Hematopoietic multipotent progenitor cell treated with erythropoietin and hydrocortisone succinate and interleukin-3 and kit ligand, for 4 days (in vitro differentiated cells): ENCODE measurements at regions not wholly inside any gene's neighbourhood (a gene's known extent, or its start where the extent isn't known, plus 50 kb on each side); places are given as distances from the start of the nearest gene placed in this dataset.
A peak's percentile ranks its signal among the peaks of the same experiment; 100 is the strongest.

Experiments used
- DNase-seq: peaks from one replicate; pipeline ENCODE4 v3.0.0-alpha.2; 2015

GRCh38 chr16:6250511-6250910, 1082.1 kb upstream of the RBFOX1 start:
- DNase-seq = no peak

DNA sequence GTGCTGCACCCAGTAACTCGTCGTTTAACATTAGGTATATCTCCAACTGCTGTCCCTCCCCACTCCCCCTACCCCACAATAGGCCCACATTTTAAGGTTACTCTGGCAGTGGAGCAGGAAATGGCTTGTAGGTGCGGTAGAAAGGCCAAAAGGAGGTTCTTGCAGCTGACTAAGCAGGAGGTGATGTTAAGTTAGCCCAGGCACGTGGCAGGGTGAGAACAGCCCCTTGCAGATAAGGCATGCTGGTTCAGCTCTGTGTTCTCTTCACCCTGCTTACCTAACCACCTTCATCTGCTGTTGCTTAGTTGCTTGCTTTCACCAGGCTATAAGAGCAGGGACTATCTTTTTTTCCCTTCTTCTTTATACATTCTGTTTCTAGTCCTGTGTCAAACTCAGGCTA, 1082.8 kb upstream of the RBFOX1 start:
- DNase-seq = no peak

- DNase-seq = no peak
Measured at GRCh38 chr16:6248199-6248598, 1084.4 kb upstream of the RBFOX1 start.

DNA sequence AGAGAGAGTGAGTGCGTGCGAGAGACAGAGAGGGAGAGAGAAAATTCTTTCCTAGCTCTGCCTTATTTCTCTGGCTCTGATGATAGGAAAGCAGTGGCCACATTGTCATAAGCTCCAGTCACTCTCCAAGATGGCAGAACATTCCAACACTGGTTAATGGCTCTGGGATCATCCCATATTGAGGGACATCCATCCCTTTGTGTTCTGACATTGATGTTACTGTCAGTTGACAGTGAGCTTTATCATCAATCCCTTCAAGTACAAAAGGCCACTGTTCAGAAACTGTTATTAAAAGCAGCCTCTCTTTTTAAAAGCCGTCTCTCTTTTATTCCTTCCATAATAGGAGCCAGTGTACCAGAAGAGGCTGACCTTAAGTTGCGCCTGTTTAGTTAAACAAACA, 1084.9 kb upstream of the RBFOX1 start:
- no peak for DNase-seq

GRCh38 chr16:6247150-6247549, 1085.5 kb upstream of the RBFOX1 start:
- DNase-seq = no peak

GRCh38 chr16:6246266-6246665, 1086.4 kb upstream of the RBFOX1 start:
- DNase-seq = no peak

- no peak for DNase-seq
Measured at GRCh38 chr16:6232056-6232455, 1100.6 kb upstream of the RBFOX1 start.

GRCh38 chr16:6231398-6231797, 1101.2 kb upstream of the RBFOX1 start:
- DNase-seq = no peak

DNA sequence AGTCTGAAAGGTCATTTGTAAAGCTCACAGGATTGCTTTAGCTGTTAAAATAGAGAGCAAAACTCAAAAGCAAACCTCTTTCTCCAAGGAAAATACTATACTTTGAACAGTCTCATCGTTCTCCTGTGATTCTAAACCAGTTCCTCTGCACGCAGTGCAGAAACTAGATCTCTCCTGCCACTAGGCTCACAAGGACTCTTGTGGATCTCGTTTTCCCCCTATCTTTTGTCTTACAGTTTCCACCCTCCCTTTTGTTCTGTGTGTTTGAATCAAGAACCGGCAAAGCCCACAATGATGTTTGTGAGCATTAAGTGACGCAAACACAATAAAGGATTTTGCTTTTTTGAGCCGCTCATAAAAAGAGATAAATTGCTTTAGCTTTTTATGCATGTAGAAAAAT, 1103.5 kb upstream of the RBFOX1 start:
- no peak for DNase-seq

GRCh38 chr16:6218855-6219254, 1113.8 kb upstream of the RBFOX1 start:
- no peak for DNase-seq

GRCh38 chr16:6216836-6217235, 1115.8 kb upstream of the RBFOX1 start:
- no peak for DNase-seq

- no peak for DNase-seq
Measured at GRCh38 chr16:6211644-6212043, 1114.0 kb upstream of the EEF2KMT start.

GRCh38 chr16:6209355-6209930, 1111.8 kb upstream of the EEF2KMT start:
- DNase-seq = no peak

- no peak for DNase-seq
Measured at GRCh38 chr16:6207580-6207979, 1110.0 kb upstream of the EEF2KMT start.

DNA sequence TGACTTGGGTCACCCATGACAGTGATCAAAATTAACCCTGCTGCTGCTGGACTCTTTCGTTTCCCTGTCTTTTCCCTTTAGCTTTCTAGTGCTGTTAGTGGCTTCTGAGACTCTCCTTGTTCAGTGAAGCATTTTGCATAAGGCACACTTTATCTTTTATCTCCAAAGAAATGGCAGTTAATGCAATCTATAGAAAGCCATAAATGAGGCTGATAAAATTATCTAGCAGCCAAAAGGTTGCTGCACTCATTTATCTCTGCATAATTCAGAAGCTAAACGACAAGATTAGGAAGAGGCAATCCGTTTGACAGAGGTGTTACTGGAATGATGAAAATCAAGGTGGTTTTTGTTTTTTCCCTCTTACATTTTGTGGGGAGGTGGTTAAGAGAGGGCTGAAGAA, 1109.5 kb upstream of the EEF2KMT start:
- no peak for DNase-seq

GRCh38 chr16:6206080-6206479, 1108.5 kb upstream of the EEF2KMT start:
- no peak for DNase-seq

GRCh38 chr16:6204945-6205344, 1107.3 kb upstream of the EEF2KMT start:
- DNase-seq = no peak

DNA sequence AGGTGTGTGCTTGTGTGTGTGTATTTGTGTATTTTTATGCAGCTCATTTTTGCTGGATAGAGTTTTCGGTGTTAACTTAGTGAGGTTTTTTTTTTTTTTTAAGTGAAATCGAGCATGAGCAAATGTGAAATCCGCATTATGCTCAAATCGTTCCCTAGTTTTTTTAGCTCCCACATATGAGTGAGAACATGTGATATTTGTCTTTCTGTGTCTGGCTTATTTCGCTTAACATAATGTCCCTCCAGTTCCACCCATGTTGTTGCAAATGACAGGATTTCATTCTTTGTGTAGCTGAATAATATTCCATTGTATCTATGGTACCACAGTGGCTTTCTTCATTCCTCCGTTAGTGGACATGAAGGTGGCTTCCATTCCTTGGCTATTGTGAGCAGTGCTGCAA, 1103.3 kb upstream of the EEF2KMT start:
- no peak for DNase-seq

- DNase-seq = no peak
Measured at GRCh38 chr16:6200271-6200670, 1102.7 kb upstream of the EEF2KMT start.

GRCh38 chr16:6195966-6196365, 1098.4 kb upstream of the EEF2KMT start:
- DNase-seq = no peak

DNA sequence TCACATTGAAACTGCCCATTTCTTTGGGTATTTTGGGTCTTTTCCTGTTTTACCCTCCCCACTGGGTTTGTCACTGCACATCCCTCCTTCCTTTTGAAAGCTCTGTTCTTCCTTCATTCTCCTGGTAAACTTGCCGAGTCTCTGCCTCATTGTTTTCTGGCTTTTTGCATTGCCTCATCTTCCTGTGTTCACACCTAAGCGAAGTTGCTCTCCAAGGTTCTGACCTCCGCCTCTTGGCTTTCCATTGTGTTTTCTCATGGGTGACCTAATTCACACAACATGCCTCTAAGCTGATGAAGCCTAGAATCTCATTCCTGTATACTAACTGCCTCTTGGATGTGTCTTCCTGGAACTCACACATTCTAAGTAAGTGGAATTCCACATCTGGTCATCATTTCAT, 1096.1 kb upstream of the EEF2KMT start:
- peak; percentile 20 for DNase-seq

- no peak for DNase-seq
Measured at GRCh38 chr16:6192984-6193383, 1095.4 kb upstream of the EEF2KMT start.

GRCh38 chr16:6192532-6192931, 1094.9 kb upstream of the EEF2KMT start:
- DNase-seq = no peak

GRCh38 chr16:6190776-6191175, 1093.2 kb upstream of the EEF2KMT start:
- no peak for DNase-seq

GRCh38 chr16:6189216-6189615, 1091.6 kb upstream of the EEF2KMT start:
- DNase-seq = no peak
